ENCODE measurements at regions not wholly inside any gene's neighbourhood (a gene's known extent, or its start where the extent isn't known, plus 50 kb on each side); places are given as distances from the start of the nearest gene placed in this dataset.

DNA sequence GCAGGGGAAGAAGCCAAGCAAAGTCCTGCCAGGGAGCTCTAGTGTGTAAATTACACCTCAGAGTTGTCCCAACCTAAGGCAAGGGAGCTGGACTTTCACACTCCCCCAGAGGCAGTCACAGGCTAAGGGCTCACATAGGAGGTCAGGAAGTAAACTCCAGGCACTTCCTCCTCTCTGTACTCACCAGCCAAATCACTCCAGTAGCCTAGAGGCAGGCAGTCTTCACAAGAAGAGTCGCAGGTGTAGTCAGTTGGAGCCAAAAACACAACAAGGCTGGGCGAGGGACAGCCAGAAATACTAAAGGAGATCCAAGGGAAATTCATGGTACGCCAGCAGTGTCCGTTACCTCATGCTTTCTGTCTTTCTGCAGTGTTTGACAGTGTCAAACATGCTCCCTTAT, 205.0 kb downstream of the C1D start:
- TF ChIP-seq CTCF (conservative IDR thresholded peaks at IDR 0.05; ENCODE audit: low read length) (no peak), EZH2phosphoT487 (IDR thresholded peaks at IDR 0.05; ENCODE audit: borderline replicate concordance) (no peak)
